Activated T-cell treated with anti-CD3 and anti-CD28 coated beads, Interleukin-2, amount 50 U/mL, for 4 hours (primary cell): ENCODE measurements at regions not wholly inside any gene's neighbourhood (a gene's known extent, or its start where the extent isn't known, plus 50 kb on each side); places are given as distances from the start of the nearest gene placed in this dataset.

Experiments used
- ATAC-seq, 2 donors: fragments of 200-7000 bp; cut with Tn5 transposase; one replicate each; pipeline ENCODE4 v1.10.0; 2021
- DNase-seq: peaks from one replicate; pipeline ENCODE4 v3.0.0-alpha.2; 2020
- H3K27me3 Mint-ChIP-seq: one replicate; pipeline ENCODE4 v1.8.0; 2021; ENCODE audit warnings: low read depth, mixed read lengths
- H3K36me3 Mint-ChIP-seq: one replicate; pipeline ENCODE4 v1.8.0; 2022; ENCODE audit warnings: mixed read lengths; ENCODE audit not compliant: insufficient read depth
- H3K4me1 Mint-ChIP-seq: one replicate; pipeline ENCODE4 v1.8.0; 2021; ENCODE audit warnings: low read depth, mixed read lengths
- H3K4me3 Mint-ChIP-seq: one replicate; pipeline ENCODE4 v1.8.0; 2021; ENCODE audit warnings: mild to moderate bottlenecking, moderate library complexity, mixed read lengths
- H3K9me3 Mint-ChIP-seq: one replicate; pipeline ENCODE4 v1.8.0; 2021; ENCODE audit warnings: mixed read lengths

- no peaks in the 10 kb centered on the region for H3K9me3 Mint-ChIP-seq
- no peaks in the 10 kb centered on the region for H3K36me3 Mint-ChIP-seq
- no peak for ATAC-seq
- no peak for DNase-seq
- H3K27me3 Mint-ChIP-seq = peaks cover 1% of the 10 kb centered on the region
- H3K4me1 Mint-ChIP-seq = no peaks in the 10 kb centered on the region
- H3K4me3 Mint-ChIP-seq = no peak overlapping the region
These were observed 274.9 kb upstream of the CCL2 start for GRCh38 chr17:33980193-33980592.

GRCh38 chr17:33981711-33982601 is 273.1 kb upstream of the CCL2 start:
- Mint-ChIP-seq H3K4me3 (no peak overlapping the region), H3K36me3 (no peaks in the 10 kb centered on the region), H3K4me1 (no peaks in the 10 kb centered on the region), H3K27me3 (no peaks in the 10 kb centered on the region), H3K9me3 (no peaks in the 10 kb centered on the region)
- DNase-seq (no peak), ATAC-seq (no peak)

GRCh38 chr17:33982909-33983308 is 272.2 kb upstream of the CCL2 start:
- ATAC-seq = no peak
- Mint-ChIP-seq H3K27me3 (no peaks in the 10 kb centered on the region), H3K9me3 (no peaks in the 10 kb centered on the region), H3K36me3 (no peaks in the 10 kb centered on the region), H3K4me3 (no peak overlapping the region), H3K4me1 (no peaks in the 10 kb centered on the region)
- no peak for DNase-seq

- H3K36me3 Mint-ChIP-seq = no peaks in the 10 kb centered on the region
- no peak overlapping the region for H3K4me3 Mint-ChIP-seq
- ATAC-seq = no peak
- peaks cover 3% of the 10 kb centered on the region for H3K27me3 Mint-ChIP-seq
- H3K4me1 Mint-ChIP-seq = no peaks in the 10 kb centered on the region
- H3K9me3 Mint-ChIP-seq = no peaks in the 10 kb centered on the region
- no peak for DNase-seq
These were observed 271.1 kb upstream of the CCL2 start for GRCh38 chr17:33983824-33984574.

- H3K27me3 Mint-ChIP-seq = peaks cover 7% of the 10 kb centered on the region
- H3K36me3 Mint-ChIP-seq = no peaks in the 10 kb centered on the region
- DNase-seq (no peak), ATAC-seq (no peak)
- H3K9me3 Mint-ChIP-seq = no peaks in the 10 kb centered on the region
- H3K4me3 Mint-ChIP-seq = no peak overlapping the region
- H3K4me1 Mint-ChIP-seq = no peaks in the 10 kb centered on the region
These were observed 269.0 kb upstream of the CCL2 start for GRCh38 chr17:33986088-33986487.

- H3K27me3 Mint-ChIP-seq = peaks cover 7% of the 10 kb centered on the region
- DNase-seq = no peak
- no peaks in the 10 kb centered on the region for H3K36me3 Mint-ChIP-seq
- no peak overlapping the region for H3K4me3 Mint-ChIP-seq
- no peaks in the 10 kb centered on the region for H3K9me3 Mint-ChIP-seq
- ATAC-seq = no peak
- H3K4me1 Mint-ChIP-seq = no peaks in the 10 kb centered on the region
These were observed 268.5 kb upstream of the CCL2 start for GRCh38 chr17:33986566-33986965.

- Mint-ChIP-seq H3K27me3 (peaks cover 7% of the 10 kb centered on the region), H3K9me3 (no peaks in the 10 kb centered on the region), H3K36me3 (no peaks in the 10 kb centered on the region), H3K4me3 (no peak overlapping the region), H3K4me1 (no peaks in the 10 kb centered on the region)
- ATAC-seq (no peak), DNase-seq (no peak)
These were observed 267.9 kb upstream of the CCL2 start for GRCh38 chr17:33987162-33987561.

- no peak for DNase-seq
- no peaks in the 10 kb centered on the region for H3K36me3 Mint-ChIP-seq
- ATAC-seq = no peak
- H3K4me1 Mint-ChIP-seq = no peaks in the 10 kb centered on the region
- H3K27me3 Mint-ChIP-seq = peaks cover 7% of the 10 kb centered on the region
- no peak overlapping the region for H3K4me3 Mint-ChIP-seq
- H3K9me3 Mint-ChIP-seq = no peaks in the 10 kb centered on the region
These were observed 265.5 kb upstream of the CCL2 start for GRCh38 chr17:33989361-33990148.

GRCh38 chr17:33990943-33991706 is 264.0 kb upstream of the CCL2 start:
- Mint-ChIP-seq H3K27me3 (peaks cover 7% of the 10 kb centered on the region), H3K4me1 (no peaks in the 10 kb centered on the region), H3K9me3 (no peaks in the 10 kb centered on the region), H3K36me3 (no peaks in the 10 kb centered on the region), H3K4me3 (no peak overlapping the region)
- DNase-seq = no peak
- ATAC-seq = no peak

GRCh38 chr17:33992113-33992512 is 263.0 kb upstream of the CCL2 start:
- H3K4me3 Mint-ChIP-seq = no peak overlapping the region
- no peaks in the 10 kb centered on the region for H3K36me3 Mint-ChIP-seq
- no peaks in the 10 kb centered on the region for H3K4me1 Mint-ChIP-seq
- DNase-seq (no peak), ATAC-seq (no peak)
- H3K27me3 Mint-ChIP-seq = peaks cover 7% of the 10 kb centered on the region
- no peaks in the 10 kb centered on the region for H3K9me3 Mint-ChIP-seq

- Mint-ChIP-seq H3K36me3 (peaks cover 2% of the 10 kb centered on the region), H3K4me1 (no peaks in the 10 kb centered on the region), H3K9me3 (peaks cover 30% of the 10 kb centered on the region), H3K4me3 (no peak overlapping the region), H3K27me3 (peaks cover 6% of the 10 kb centered on the region)
- no peak for DNase-seq
- no peak for ATAC-seq
These were observed 254.4 kb upstream of the CCL2 start for GRCh38 chr17:34000639-34001038.

GRCh38 chr17:34001246-34001645 is 253.8 kb upstream of the CCL2 start:
- Mint-ChIP-seq H3K9me3 (peaks cover 30% of the 10 kb centered on the region), H3K27me3 (peaks cover 9% of the 10 kb centered on the region), H3K4me1 (no peaks in the 10 kb centered on the region), H3K36me3 (peaks cover 2% of the 10 kb centered on the region), H3K4me3 (no peak overlapping the region)
- DNase-seq = no peak
- no peak for ATAC-seq

- ATAC-seq = no peak
- Mint-ChIP-seq H3K9me3 (peaks cover 13% of the 10 kb centered on the region), H3K4me1 (no peaks in the 10 kb centered on the region), H3K27me3 (peaks cover 13% of the 10 kb centered on the region), H3K36me3 (no peaks in the 10 kb centered on the region), H3K4me3 (no peak overlapping the region)
- no peak for DNase-seq
These were observed 249.0 kb upstream of the CCL2 start for GRCh38 chr17:34006126-34006525.

- Mint-ChIP-seq H3K36me3 (no peaks in the 10 kb centered on the region), H3K27me3 (peaks cover 18% of the 10 kb centered on the region), H3K4me3 (no peak overlapping the region), H3K4me1 (no peaks in the 10 kb centered on the region), H3K9me3 (no peaks in the 10 kb centered on the region)
- DNase-seq (no peak), ATAC-seq (no peak)
These were observed 247.0 kb upstream of the CCL2 start for GRCh38 chr17:34008125-34008524.
